ENCODE measurements at regions not wholly inside any gene's neighbourhood (a gene's known extent, or its start where the extent isn't known, plus 50 kb on each side); places are given as distances from the start of the nearest gene placed in this dataset.

GRCh38 chr20:12833861-12834260 lies 174.9 kb upstream of the SPTLC3 start:
- H2AFZ ChIP-seq (ENCODE audit: low read length), result no peak overlapping the region
- no peaks in the 10 kb centered on the region for H3K79me2 ChIP-seq (ENCODE audit: insufficient read depth, low read length)
- no CpG with 5 or more reads among the region's 1 CpG for WGBS (ENCODE audit: extremely low coverage, insufficient read length, low lambda C conversion rate)
- H2BK20ac ChIP-seq (ENCODE audit: low read depth, low read length, poor library complexity, severe bottlenecking), result no peak overlapping the region
- Mint-ChIP-seq H3K4me1 (peaks cover 9 to 17% of the 10 kb centered on the region in 2 experiments), H3K9me3 (no peaks in the 10 kb centered on the region), H3K36me3 (ENCODE audit: insufficient read depth in 1 of 3, low read depth in 3 of 3) (no peaks in the 10 kb centered on the region), H3K4me3 (no peak overlapping the region), H3K27me3 (ENCODE audit: low read depth) (no peaks in the 10 kb centered on the region), H3K27ac (no peak overlapping the region)
- no peak overlapping the region for H4K8ac ChIP-seq (replicated peaks; ENCODE audit: insufficient read length, low read depth, low read length)
- no peak for TF ChIP-seq CTCF (conservative IDR thresholded peaks at IDR 0.05)
- no peak overlapping the region for H3K9ac ChIP-seq (ENCODE audit: extremely low read depth, insufficient read length, low read length)
- no peak overlapping the region for H3K14ac ChIP-seq (ENCODE audit: insufficient read depth, low read length)
- peaks cover 3% of the 10 kb centered on the region; the same call in 1 of the 2 replicates for H3K4me1 ChIP-seq (ENCODE audit: insufficient read depth, low read length)
- H3K56ac ChIP-seq (ENCODE audit: insufficient read length, low read depth, low read length), result no peak overlapping the region
- H3K23me2 ChIP-seq (ENCODE audit: insufficient read length, low read depth, low read length, poor library complexity, severe bottlenecking), result no peaks in the 10 kb centered on the region
- H3K4ac ChIP-seq (ENCODE audit: low read depth, low read length), result no peak overlapping the region
- no peak for DNase-seq
- H3T11ph ChIP-seq (ENCODE audit: low read length), result no peak overlapping the region
- no peaks in the 10 kb centered on the region for H3K79me1 ChIP-seq (ENCODE audit: insufficient read depth, low read depth, low read length, poor library complexity, severe bottlenecking)
- H4K91ac ChIP-seq (ENCODE audit: insufficient read length, low read depth, low read length), result no peak overlapping the region
- H2BK120ac ChIP-seq (ENCODE audit: low read depth, low read length, poor library complexity, severe bottlenecking), result no peak overlapping the region
- H3K27ac ChIP-seq (ENCODE audit: insufficient read length, low read depth, low read length), result no peak overlapping the region
- H4K5ac ChIP-seq (ENCODE audit: insufficient read length, low read depth, low read length), result no peak overlapping the region
- H2BK15ac ChIP-seq (ENCODE audit: low read depth, low read length), result no peak overlapping the region
- H3K18ac ChIP-seq (ENCODE audit: insufficient read length, low read depth, low read length), result no peak overlapping the region
- no peak overlapping the region for H3K23ac ChIP-seq (ENCODE audit: insufficient read length, low read depth, low read length)
- H2AK5ac ChIP-seq (ENCODE audit: insufficient read length, low read length), result no peak overlapping the region
- no peak overlapping the region for H2BK12ac ChIP-seq (ENCODE audit: insufficient read length, low read depth, low read length)
- no peaks in the 10 kb centered on the region for H3K27me3 ChIP-seq (ENCODE audit: insufficient read depth, low read length)
- H3K4me2 ChIP-seq (ENCODE audit: insufficient read depth, insufficient read length, low read length), result no peak overlapping the region
- H2BK5ac ChIP-seq (ENCODE audit: insufficient read length, low read length), result no peak overlapping the region
- H3K9me3 ChIP-seq (ENCODE audit: control insufficient read depth, low read depth, low read length), result no peaks in the 10 kb centered on the region
- no peaks in the 10 kb centered on the region for H4K20me1 ChIP-seq (ENCODE audit: control insufficient read depth, insufficient read depth, insufficient read length)
